ENCODE measurements at regions not wholly inside any gene's neighbourhood (a gene's known extent, or its start where the extent isn't known, plus 50 kb on each side); places are given as distances from the start of the nearest gene placed in this dataset.
"Not testable (repeated sequence)": the region's sequence is repeated elsewhere in the genome, so short reads cannot be mapped to it uniquely, and the experiment has no call there.

GRCh38 chr2:83969085-83969484 is 490.0 kb downstream of the SUCLG1 start:
- H3K27ac ChIP-seq (ENCODE audit: low read depth, low read length): no peak overlapping the region
- H3K4me3 ChIP-seq (ENCODE audit: low read length): no peak overlapping the region
- H3K9ac ChIP-seq (ENCODE audit: low read depth, low read length): no peak overlapping the region
- H3K27me3 ChIP-seq (ENCODE audit: insufficient read depth, low read length): no peaks in the 10 kb centered on the region
- no peaks in the 10 kb centered on the region for H3K36me3 ChIP-seq (ENCODE audit: insufficient read depth, low read length)
- 0 out of 2 replicates have a peak, but pooled peaks cover 3% of the 10 kb centered on the region for H3K9me3 ChIP-seq (ENCODE audit: insufficient read depth, low read depth, low read length)
- H3K4me1 ChIP-seq (ENCODE audit: insufficient read depth, low read length): peaks cover 29% of the 10 kb centered on the region
- 100% methylated on average over 2 of the region's 3 CpGs for WGBS

- H3K4me1 ChIP-seq (ENCODE audit: insufficient read depth, low read length): peaks cover 29% of the 10 kb centered on the region
- 87% methylated on average over 1 of the region's 2 CpGs for WGBS
Measured at GRCh38 chr2:83967854-83968253, 491.2 kb downstream of the SUCLG1 start.

GRCh38 chr2:83966946-83967345 is 492.1 kb downstream of the SUCLG1 start:
- H3K4me3 ChIP-seq (ENCODE audit: low read length); H3K27me3 ChIP-seq (ENCODE audit: insufficient read depth, low read length); H3K27ac ChIP-seq (ENCODE audit: low read depth, low read length); H3K36me3 ChIP-seq (ENCODE audit: insufficient read depth, low read length); H3K9ac ChIP-seq (ENCODE audit: low read depth, low read length); H3K9me3 ChIP-seq (ENCODE audit: insufficient read depth, low read depth, low read length): not testable (repeated sequence)
- WGBS: no CpG with 5 or more reads among the region's 3 CpGs
- H3K4me1 ChIP-seq (ENCODE audit: insufficient read depth, low read length): peaks cover 21% of the 10 kb centered on the region

More at GRCh38 chr2:83967854-83968253, 491.2 kb downstream of the SUCLG1 start:
- Histone ChIP-seq H3K9ac (ENCODE audit: low read depth, low read length) (no peak overlapping the region), H3K36me3 (ENCODE audit: insufficient read depth, low read length) (no peaks in the 10 kb centered on the region), H3K4me3 (ENCODE audit: low read length) (no peak overlapping the region), H3K9me3 (ENCODE audit: insufficient read depth, low read depth, low read length) (0 out of 2 replicates have a peak, but pooled peaks cover 3% of the 10 kb centered on the region), H3K27ac (ENCODE audit: low read depth, low read length) (no peak overlapping the region), H3K27me3 (ENCODE audit: insufficient read depth, low read length) (no peaks in the 10 kb centered on the region)

GRCh38 chr2:83961512-83961911 is 497.6 kb downstream of the SUCLG1 start:
- Histone ChIP-seq H3K27ac (ENCODE audit: low read depth, low read length) (no peak overlapping the region), H3K4me1 (ENCODE audit: insufficient read depth, low read length) (no peaks in the 10 kb centered on the region), H3K9me3 (ENCODE audit: insufficient read depth, low read depth, low read length) (no peaks in the 10 kb centered on the region), H3K9ac (ENCODE audit: low read depth, low read length) (no peak overlapping the region), H3K27me3 (ENCODE audit: insufficient read depth, low read length) (no peaks in the 10 kb centered on the region), H3K4me3 (ENCODE audit: low read length) (no peak overlapping the region), H3K36me3 (ENCODE audit: insufficient read depth, low read length) (no peaks in the 10 kb centered on the region)
- WGBS: 93% methylated on average over 7 of the region's 7 CpGs

GRCh38 chr2:83960371-83960770 is 498.7 kb downstream of the SUCLG1 start:
- H3K4me1 ChIP-seq (ENCODE audit: insufficient read depth, low read length): no peaks in the 10 kb centered on the region
- H3K9ac ChIP-seq (ENCODE audit: low read depth, low read length): no peak overlapping the region
- H3K9me3 ChIP-seq (ENCODE audit: insufficient read depth, low read depth, low read length): no peaks in the 10 kb centered on the region
- WGBS: 93% methylated on average over 1 of the region's 1 CpG
- H3K4me3 ChIP-seq (ENCODE audit: low read length): no peak overlapping the region
- H3K36me3 ChIP-seq (ENCODE audit: insufficient read depth, low read length): no peaks in the 10 kb centered on the region
- no peak overlapping the region for H3K27ac ChIP-seq (ENCODE audit: low read depth, low read length)
- no peaks in the 10 kb centered on the region for H3K27me3 ChIP-seq (ENCODE audit: insufficient read depth, low read length)

GRCh38 chr2:83959266-83959665 is 499.8 kb downstream of the SUCLG1 start:
- H3K9ac ChIP-seq (ENCODE audit: low read depth, low read length): no peak overlapping the region
- no peaks in the 10 kb centered on the region for H3K36me3 ChIP-seq (ENCODE audit: insufficient read depth, low read length)
- H3K27me3 ChIP-seq (ENCODE audit: insufficient read depth, low read length): no peaks in the 10 kb centered on the region
- 83% methylated on average over 1 of the region's 2 CpGs for WGBS
- H3K4me1 ChIP-seq (ENCODE audit: insufficient read depth, low read length): no peaks in the 10 kb centered on the region
- H3K9me3 ChIP-seq (ENCODE audit: insufficient read depth, low read depth, low read length): no peaks in the 10 kb centered on the region
- H3K4me3 ChIP-seq (ENCODE audit: low read length): no peak overlapping the region
- H3K27ac ChIP-seq (ENCODE audit: low read depth, low read length): no peak overlapping the region

DNA sequence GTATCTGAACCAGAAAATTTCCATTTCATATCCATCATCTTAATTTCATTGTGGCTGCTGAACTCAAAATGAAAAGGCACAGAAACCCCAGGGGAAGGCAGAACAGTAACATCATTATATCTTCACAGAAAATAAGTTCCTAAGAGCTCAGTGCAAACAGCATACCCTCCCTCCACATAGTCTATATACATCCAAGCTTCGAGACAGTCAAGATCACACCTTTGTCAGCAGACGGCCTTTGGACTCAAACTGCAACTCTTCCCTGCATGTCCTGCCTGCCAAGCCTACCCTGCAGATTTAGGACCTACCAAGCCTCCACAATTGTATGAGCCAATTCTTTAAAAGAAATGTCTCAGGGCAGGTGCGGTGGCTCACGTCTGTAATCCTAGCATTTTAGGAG is 502.1 kb downstream of the SUCLG1 start:
- 95% methylated on average over 4 of the region's 4 CpGs for WGBS
- Histone ChIP-seq H3K4me1 (ENCODE audit: insufficient read depth, low read length) (peaks cover 4% of the 10 kb centered on the region; the same call in 1 of the 2 replicates), H3K27ac (ENCODE audit: low read depth, low read length) (no peak overlapping the region), H3K27me3 (ENCODE audit: insufficient read depth, low read length) (no peaks in the 10 kb centered on the region), H3K9me3 (ENCODE audit: insufficient read depth, low read depth, low read length) (no peaks in the 10 kb centered on the region), H3K4me3 (ENCODE audit: low read length) (no peak overlapping the region), H3K9ac (ENCODE audit: low read depth, low read length) (no peak overlapping the region), H3K36me3 (ENCODE audit: insufficient read depth, low read length) (no peaks in the 10 kb centered on the region)

DNA sequence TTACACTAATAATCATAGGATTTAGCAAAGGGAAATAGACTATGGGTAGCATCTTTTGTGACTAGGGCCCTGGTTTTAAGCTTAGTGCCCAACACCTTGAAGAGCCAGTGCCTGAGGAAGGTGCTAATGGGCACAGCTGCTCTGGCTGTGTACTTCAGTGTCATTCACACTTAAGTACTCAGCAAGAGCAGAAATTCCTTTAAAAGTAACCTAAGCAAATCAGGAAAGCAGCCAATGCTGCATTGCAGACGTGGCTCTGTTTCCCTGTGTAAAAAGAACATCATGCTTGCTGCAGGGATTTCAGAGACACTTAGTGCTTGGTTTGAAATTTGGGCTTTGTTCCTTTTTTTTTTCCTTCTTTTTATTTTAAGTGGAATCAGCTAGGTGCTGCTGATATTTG is 505.4 kb downstream of the SUCLG1 start:
- H3K27ac ChIP-seq (ENCODE audit: low read depth, low read length): no peak overlapping the region
- WGBS: 38% methylated on average over 1 of the region's 1 CpG
- no peaks in the 10 kb centered on the region for H3K27me3 ChIP-seq (ENCODE audit: insufficient read depth, low read length)
- no peak overlapping the region for H3K4me3 ChIP-seq (ENCODE audit: low read length)
- H3K9ac ChIP-seq (ENCODE audit: low read depth, low read length): no peak overlapping the region
- H3K9me3 ChIP-seq (ENCODE audit: insufficient read depth, low read depth, low read length): no peaks in the 10 kb centered on the region
- no peaks in the 10 kb centered on the region for H3K36me3 ChIP-seq (ENCODE audit: insufficient read depth, low read length)
- peaks cover 4% of the 10 kb centered on the region; the same call in 1 of the 2 replicates for H3K4me1 ChIP-seq (ENCODE audit: insufficient read depth, low read length)

DNA sequence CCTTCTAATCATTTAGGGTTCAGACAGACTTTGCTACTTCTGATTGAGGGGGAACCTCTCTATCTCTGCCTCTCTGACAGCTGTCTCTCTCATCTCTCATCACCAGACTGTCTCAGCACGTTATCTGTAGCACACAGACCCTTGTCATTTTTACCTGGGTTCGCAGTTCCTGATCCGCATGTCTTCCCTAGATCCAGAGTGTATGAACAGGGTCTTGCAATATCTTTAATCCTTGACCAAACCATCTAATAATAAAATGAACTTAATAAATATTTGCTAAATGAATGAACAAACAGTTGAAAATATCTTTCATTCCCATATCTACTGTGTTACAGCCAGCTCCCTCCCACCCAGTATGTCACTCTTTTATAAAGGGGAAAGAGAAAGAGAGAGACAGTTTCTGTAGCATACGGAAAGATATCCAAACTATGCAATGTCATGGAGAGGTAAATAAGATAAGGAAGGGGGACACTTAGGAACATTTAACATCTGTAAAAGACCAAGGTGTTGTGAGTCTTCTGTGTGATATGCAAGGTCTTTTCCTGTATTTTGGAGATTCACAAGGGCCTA is 507.6 kb downstream of the SUCLG1 start:
- peaks cover 4% of the 10 kb centered on the region; the same call in 1 of the 2 replicates for H3K4me1 ChIP-seq (ENCODE audit: insufficient read depth, low read length)
- no peaks in the 10 kb centered on the region for H3K36me3 ChIP-seq (ENCODE audit: insufficient read depth, low read length)
- H3K9me3 ChIP-seq (ENCODE audit: insufficient read depth, low read depth, low read length): no peaks in the 10 kb centered on the region
- no peaks in the 10 kb centered on the region for H3K27me3 ChIP-seq (ENCODE audit: insufficient read depth, low read length)
- no peak overlapping the region for H3K27ac ChIP-seq (ENCODE audit: low read depth, low read length)
- no peak overlapping the region for H3K4me3 ChIP-seq (ENCODE audit: low read length)
- 91% methylated on average over 4 of the region's 4 CpGs for WGBS
- no peak overlapping the region for H3K9ac ChIP-seq (ENCODE audit: low read depth, low read length)

DNA sequence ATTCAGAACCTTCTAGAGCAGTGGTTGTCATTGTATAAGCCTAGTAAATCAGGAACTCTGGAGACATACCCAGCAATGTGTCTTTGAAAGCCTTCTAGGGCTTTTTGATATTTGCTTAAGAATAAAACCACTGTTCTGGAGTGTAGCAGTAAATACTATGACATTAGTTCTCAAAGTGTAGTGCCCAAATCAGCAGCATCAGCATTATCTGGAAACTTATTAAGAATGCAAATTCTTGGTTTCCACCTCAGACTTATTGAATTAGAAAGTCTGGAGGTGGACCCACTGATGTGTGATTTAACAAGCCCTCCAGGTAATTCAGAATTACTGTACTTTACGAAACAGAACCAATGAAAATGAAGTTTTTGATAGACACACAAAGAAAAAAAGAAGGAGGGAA is 509.7 kb downstream of the SUCLG1 start:
- Histone ChIP-seq H3K9ac (ENCODE audit: low read depth, low read length) (no peak overlapping the region), H3K27me3 (ENCODE audit: insufficient read depth, low read length) (no peaks in the 10 kb centered on the region), H3K4me1 (ENCODE audit: insufficient read depth, low read length) (peaks cover 10% of the 10 kb centered on the region), H3K4me3 (ENCODE audit: low read length) (no peak overlapping the region), H3K36me3 (ENCODE audit: insufficient read depth, low read length) (no peaks in the 10 kb centered on the region), H3K27ac (ENCODE audit: low read depth, low read length) (no peak overlapping the region), H3K9me3 (ENCODE audit: insufficient read depth, low read depth, low read length) (no peaks in the 10 kb centered on the region)
- WGBS: 96% methylated on average over 1 of the region's 1 CpG

DNA sequence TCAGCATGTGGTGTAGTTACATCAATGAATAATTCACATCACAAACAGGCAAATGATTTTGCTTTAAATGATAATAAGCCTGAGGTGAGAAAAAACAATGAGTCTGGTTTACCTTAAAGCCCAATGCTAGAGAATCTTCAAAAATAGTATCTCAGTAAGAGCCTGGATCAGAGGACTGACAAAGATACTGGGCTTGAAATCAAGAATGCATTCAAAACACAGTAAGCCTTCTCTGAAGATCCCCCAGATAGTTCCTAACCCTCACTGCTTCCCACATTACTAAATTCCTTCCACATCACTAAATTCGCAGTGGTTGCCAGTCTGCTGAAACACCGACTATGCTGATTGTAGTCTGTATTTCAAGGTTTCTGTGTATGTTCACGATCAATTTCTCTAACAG is 514.9 kb downstream of the SUCLG1 start:
- no peaks in the 10 kb centered on the region for H3K9me3 ChIP-seq (ENCODE audit: insufficient read depth, low read depth, low read length)
- H3K4me3 ChIP-seq (ENCODE audit: low read length): no peak overlapping the region
- H3K27me3 ChIP-seq (ENCODE audit: insufficient read depth, low read length): no peaks in the 10 kb centered on the region
- peaks cover 20% of the 10 kb centered on the region for H3K4me1 ChIP-seq (ENCODE audit: insufficient read depth, low read length)
- no peaks in the 10 kb centered on the region for H3K36me3 ChIP-seq (ENCODE audit: insufficient read depth, low read length)
- H3K9ac ChIP-seq (ENCODE audit: low read depth, low read length): no peak overlapping the region
- H3K27ac ChIP-seq (ENCODE audit: low read depth, low read length): peak overlapping the region; percentile 3; the same call in 1 of the 2 replicates
- 52% methylated on average over 2 of the region's 3 CpGs for WGBS

DNA sequence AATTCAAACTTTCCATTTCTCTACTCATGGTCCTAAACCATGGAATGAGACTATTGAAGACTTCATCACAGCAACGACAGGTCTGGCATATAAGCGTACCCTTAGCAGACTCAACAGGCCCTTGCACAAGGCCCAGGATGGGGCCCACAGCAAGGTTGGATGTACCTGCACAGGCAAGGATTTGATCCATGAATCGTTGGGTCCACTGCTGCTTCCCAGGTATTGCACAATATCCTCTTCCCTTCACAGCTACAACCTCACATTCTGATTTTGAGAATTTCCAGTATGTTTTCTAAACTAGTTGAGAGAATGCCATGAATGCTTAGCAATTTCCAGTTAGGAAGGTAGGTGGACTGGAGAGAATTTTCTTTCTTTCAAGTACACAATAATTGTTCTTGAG is 515.8 kb downstream of the SUCLG1 start:
- no peak overlapping the region for H3K27ac ChIP-seq (ENCODE audit: low read depth, low read length)
- H3K4me1 ChIP-seq (ENCODE audit: insufficient read depth, low read length): peaks cover 20% of the 10 kb centered on the region
- H3K9me3 ChIP-seq (ENCODE audit: insufficient read depth, low read depth, low read length): no peaks in the 10 kb centered on the region
- 93% methylated on average over 3 of the region's 3 CpGs for WGBS
- H3K36me3 ChIP-seq (ENCODE audit: insufficient read depth, low read length): no peaks in the 10 kb centered on the region
- no peak overlapping the region for H3K4me3 ChIP-seq (ENCODE audit: low read length)
- H3K27me3 ChIP-seq (ENCODE audit: insufficient read depth, low read length): no peaks in the 10 kb centered on the region
- H3K9ac ChIP-seq (ENCODE audit: low read depth, low read length): no peak overlapping the region

Data from HUES64 (cell line).